ENCODE measurements at regions not wholly inside any gene's neighbourhood (a gene's known extent, or its start where the extent isn't known, plus 50 kb on each side); places are given as distances from the start of the nearest gene placed in this dataset.
"Not testable (repeated sequence)": the region's sequence is repeated elsewhere in the genome, so short reads cannot be mapped to it uniquely, and the experiment has no call there.

GRCh38 chr2:207341804-207342203, 176.1 kb upstream of the KLF7 start:
- no peak for TF ChIP-seq CTCF (IDR thresholded peaks at IDR 0.05; ENCODE audit: low read depth, low read length, missing control alignments)
- no peak overlapping the region for H3K4me3 ChIP-seq (ENCODE audit: low read depth, low read length)
- DNase-seq (ENCODE audit: low read depth) = no peak

- DNase-seq (ENCODE audit: low read depth); H3K4me3 ChIP-seq (ENCODE audit: low read depth, low read length): not testable (repeated sequence)
Measured at GRCh38 chr2:207344596-207345394, 179.0 kb upstream of the KLF7 start.

GRCh38 chr2:207351171-207351570, 178.6 kb upstream of the CREB1 start:
- no peak for TF ChIP-seq CTCF (IDR thresholded peaks at IDR 0.05; ENCODE audit: low read depth, low read length, missing control alignments)
- no peak for DNase-seq (ENCODE audit: low read depth)
- H3K4me3 ChIP-seq (ENCODE audit: low read depth, low read length) = no peak overlapping the region

GRCh38 chr2:207352978-207353671, 176.6 kb upstream of the CREB1 start:
- TF ChIP-seq CTCF (IDR thresholded peaks at IDR 0.05; ENCODE audit: low read depth, low read length, missing control alignments) = peak; percentile 18
- no peak for DNase-seq (ENCODE audit: low read depth)
- H3K4me3 ChIP-seq (ENCODE audit: low read depth, low read length) = no peak overlapping the region

GRCh38 chr2:207353836-207354235, 175.9 kb upstream of the CREB1 start:
- DNase-seq (ENCODE audit: low read depth) = no peak
- H3K4me3 ChIP-seq (ENCODE audit: low read depth, low read length) = no peak overlapping the region
- TF ChIP-seq CTCF (IDR thresholded peaks at IDR 0.05; ENCODE audit: low read depth, low read length, missing control alignments) = no peak

- no peak for DNase-seq (ENCODE audit: low read depth)
- H3K4me3 ChIP-seq (ENCODE audit: low read depth, low read length) = no peak overlapping the region
- TF ChIP-seq CTCF (IDR thresholded peaks at IDR 0.05; ENCODE audit: low read depth, low read length, missing control alignments) = no peak
Measured at GRCh38 chr2:207354462-207354861, 175.3 kb upstream of the CREB1 start.

- no peak overlapping the region for H3K4me3 ChIP-seq (ENCODE audit: low read depth, low read length)
- DNase-seq (ENCODE audit: low read depth) = no peak
- TF ChIP-seq CTCF (IDR thresholded peaks at IDR 0.05; ENCODE audit: low read depth, low read length, missing control alignments) = no peak
Measured at GRCh38 chr2:207356567-207356966, 173.2 kb upstream of the CREB1 start.

Measured in GM12864 (cell line).